PC-3 (cell line): ENCODE measurements at regions not wholly inside any gene's neighbourhood (a gene's known extent, or its start where the extent isn't known, plus 50 kb on each side); places are given as distances from the start of the nearest gene placed in this dataset.

ENCODE experiments used
- ATAC-seq: fragments of 200-7000 bp; cut with Tn5 transposase; 2 replicates; pipeline ENCODE4 v1.9.1; 2020; ENCODE audit warnings: mild to moderate bottlenecking, moderate library complexity
- BruUV-seq: library from RNA; stranded (reverse); fragments of 400-500 nt; replicated peaks from 2 replicates; lab custom pipeline; 2021; lab: Mats Ljungman, UMichigan
- CTCF ChIA-PET: fragments of 300-600 bp; sonication (Branson Sonifier 250); formaldehyde crosslinking; loops from one replicate; lab custom pipeline; 2022; ENCODE audit warnings: antibody characterized with exemption; lab: Charles Lee
- POLR2A ChIA-PET: fragments of 300-600 bp; sonication (Branson Sonifier 250); formaldehyde crosslinking; loops from one replicate; lab custom pipeline; 2022; ENCODE audit warnings: antibody characterized with exemption; ENCODE audit not compliant: unreplicated experiment; lab: Charles Lee
- DNase-seq: peaks from one replicate; pipeline ENCODE4 v3.0.0-alpha.2; 2015
- H2AFZ ChIP-seq: fragments of 300-600 bp; sonication (generic); 2 replicates; pipeline ENCODE4 v1.6.0; 2016; ENCODE audit warnings: antibody characterized with exemption, low read length
- H3F3A ChIP-seq: fragments of 300-600 bp; sonication (generic); one replicate; pipeline ENCODE4 v1.6.0; 2017; ENCODE audit warnings: antibody characterized with exemption, low read length, control low read depth, mild to moderate bottlenecking; ENCODE audit not compliant: unreplicated experiment
- H3K27ac ChIP-seq: fragments of 300-600 bp; sonication (generic); 2 replicates; pipeline ENCODE4 v1.5.1; 2016; ENCODE audit warnings: mild to moderate bottlenecking, low read length
- H3K27me3 ChIP-seq: fragments of 300-600 bp; sonication (generic); 2 replicates; pipeline ENCODE4 v1.6.1; 2016; ENCODE audit warnings: low read length, mixed read lengths
- H3K36me3 ChIP-seq: fragments of 300-600 bp; sonication (generic); 2 replicates; pipeline ENCODE4 v1.6.1; 2016; ENCODE audit warnings: low read depth, mixed run types, low read length, mixed read lengths
- H3K4me1 ChIP-seq: fragments of 300-600 bp; sonication (generic); 2 replicates; pipeline ENCODE4 v1.5.1; 2016; ENCODE audit warnings: low read length; ENCODE audit not compliant: insufficient read depth
- H3K4me2 ChIP-seq: fragments of 300-600 bp; sonication (generic); 2 replicates; pipeline ENCODE4 v1.6.0; 2016; ENCODE audit warnings: low read length
- H3K4me3 ChIP-seq: fragments of 300-600 bp; sonication (generic); 2 replicates; pipeline ENCODE4 v1.5.1; 2016; ENCODE audit warnings: mild to moderate bottlenecking, low read length, mixed read lengths
- H3K79me2 ChIP-seq: fragments of 300-600 bp; sonication (generic); 2 replicates; pipeline ENCODE4 v1.6.1; 2017; ENCODE audit warnings: low read length, mixed read lengths
- H3K9ac ChIP-seq: fragments of 300-600 bp; sonication (generic); 2 replicates; pipeline ENCODE4 v1.6.0; 2016; ENCODE audit warnings: mild to moderate bottlenecking, low read length
- H3K9me2 ChIP-seq: fragments of 300-600 bp; sonication (generic); replicated peaks from 2 replicates; pipeline ENCODE4 v1.6.1; 2016; ENCODE audit warnings: mixed run types, low read length, mixed read lengths
- H3K9me3 ChIP-seq: fragments of 300-600 bp; sonication (generic); 2 replicates; pipeline ENCODE4 v1.6.1; 2016; ENCODE audit warnings: low read length, mixed read lengths
- H4K20me1 ChIP-seq: fragments of 300-600 bp; sonication (generic); 2 replicates; pipeline ENCODE4 v1.6.1; 2016; ENCODE audit warnings: low read length, mixed read lengths
- EZH2 ChIP-seq: fragments of 300-600 bp; sonication (generic); IDR thresholded peaks from one replicate; pipeline ENCODE4 v1.6.1; 2017; ENCODE audit warnings: antibody characterized with exemption, mild to moderate bottlenecking, low read length; ENCODE audit not compliant: unreplicated experiment
- EZH2phosphoT487 ChIP-seq: fragments of 300-600 bp; sonication (generic); IDR thresholded peaks from 2 replicates; pipeline ENCODE4 v1.6.1; 2018; ENCODE audit warnings: mild to moderate bottlenecking, antibody characterized with exemption, low read length, borderline replicate concordance
- intact Hi-C: fragments of 100-400 bp; cut with micrococcal nuclease; formaldehyde crosslinking; loops from 2 replicates; pipeline ENCODE4 v1.9.0; 2023
- TF ChIP-seq, protein P1 (sequence below): fragments of 300-600 bp; sonication (generic); conservative IDR thresholded peaks from 2 replicates; pipeline ENCODE4 v1.5.1; 2017; ENCODE audit warnings: antibody characterized with exemption, low read depth, mild to moderate bottlenecking, low read length

DNA sequence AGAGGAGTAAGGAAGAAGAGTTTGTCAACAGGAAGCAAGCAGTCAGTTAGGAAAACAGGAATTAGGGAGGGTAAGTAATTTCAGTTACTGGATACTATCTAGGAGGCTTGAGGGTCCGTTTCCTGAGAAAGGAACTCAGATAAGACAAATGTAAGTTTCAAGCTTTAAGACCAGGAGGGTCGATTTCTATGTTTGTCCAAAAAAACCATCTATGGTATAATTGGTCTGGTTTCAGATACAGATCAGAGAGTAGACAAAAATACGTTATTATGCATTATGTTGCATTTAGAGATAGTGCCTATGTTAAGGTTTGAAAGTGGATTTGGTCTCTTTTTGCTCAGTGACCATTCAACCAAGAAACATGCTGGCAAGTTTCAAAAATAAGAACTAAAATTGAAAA lies 789.6 kb upstream of the PCDH20 start:
- Histone ChIP-seq H3F3A (no peaks in the 10 kb centered on the region), H3K4me1 (no peaks in the 10 kb centered on the region), H3K36me3 (no peaks in the 10 kb centered on the region), H4K20me1 (no peaks in the 10 kb centered on the region), H3K9ac (no peak overlapping the region), H2AFZ (no peak overlapping the region), H3K79me2 (no peaks in the 10 kb centered on the region), H3K9me3 (no peaks in the 10 kb centered on the region), H3K27ac (no peak overlapping the region), H3K4me2 (no peak overlapping the region), H3K27me3 (no peaks in the 10 kb centered on the region), H3K4me3 (no peak overlapping the region), H3K9me2 (no peaks in the 10 kb centered on the region)
- intact Hi-C loops: no loop called here
- CTCF ChIA-PET: no interaction called here
- DNase-seq: no peak
- POLR2A ChIA-PET: no interaction called here
- BruUV-seq: no TSS peak
- TF ChIP-seq EZH2 (no peak), EZH2phosphoT487 (no peak)
- TF ChIP-seq, protein P1, sequence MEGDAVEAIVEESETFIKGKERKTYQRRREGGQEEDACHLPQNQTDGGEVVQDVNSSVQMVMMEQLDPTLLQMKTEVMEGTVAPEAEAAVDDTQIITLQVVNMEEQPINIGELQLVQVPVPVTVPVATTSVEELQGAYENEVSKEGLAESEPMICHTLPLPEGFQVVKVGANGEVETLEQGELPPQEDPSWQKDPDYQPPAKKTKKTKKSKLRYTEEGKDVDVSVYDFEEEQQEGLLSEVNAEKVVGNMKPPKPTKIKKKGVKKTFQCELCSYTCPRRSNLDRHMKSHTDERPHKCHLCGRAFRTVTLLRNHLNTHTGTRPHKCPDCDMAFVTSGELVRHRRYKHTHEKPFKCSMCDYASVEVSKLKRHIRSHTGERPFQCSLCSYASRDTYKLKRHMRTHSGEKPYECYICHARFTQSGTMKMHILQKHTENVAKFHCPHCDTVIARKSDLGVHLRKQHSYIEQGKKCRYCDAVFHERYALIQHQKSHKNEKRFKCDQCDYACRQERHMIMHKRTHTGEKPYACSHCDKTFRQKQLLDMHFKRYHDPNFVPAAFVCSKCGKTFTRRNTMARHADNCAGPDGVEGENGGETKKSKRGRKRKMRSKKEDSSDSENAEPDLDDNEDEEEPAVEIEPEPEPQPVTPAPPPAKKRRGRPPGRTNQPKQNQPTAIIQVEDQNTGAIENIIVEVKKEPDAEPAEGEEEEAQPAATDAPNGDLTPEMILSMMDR: no peak
- ATAC-seq: no peak

DNA sequence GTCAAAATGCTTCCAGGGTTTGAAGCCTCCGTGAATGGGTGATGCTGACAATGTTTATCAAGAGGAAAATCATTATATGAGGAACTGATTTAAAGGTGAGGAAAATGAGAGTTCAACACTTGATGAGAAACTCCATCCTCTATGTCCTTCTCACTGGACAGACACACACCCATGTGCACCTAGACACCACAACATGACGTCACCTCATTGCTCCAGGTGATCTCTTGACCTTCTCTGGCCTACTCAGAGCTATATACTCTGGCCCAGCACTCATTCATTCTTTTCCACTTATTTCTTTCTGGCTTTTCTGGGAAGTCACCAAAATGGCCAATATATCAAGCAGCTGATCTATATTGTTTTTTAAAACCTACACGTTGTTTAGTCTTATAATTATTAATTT lies 778.7 kb upstream of the PCDH20 start:
- Histone ChIP-seq H2AFZ (no peak overlapping the region), H3K9me3 (no peaks in the 10 kb centered on the region), H3K27ac (no peak overlapping the region), H3F3A (no peaks in the 10 kb centered on the region), H3K4me1 (no peaks in the 10 kb centered on the region), H3K9ac (no peak overlapping the region), H3K4me2 (no peak overlapping the region), H4K20me1 (no peaks in the 10 kb centered on the region), H3K9me2 (no peaks in the 10 kb centered on the region), H3K79me2 (no peaks in the 10 kb centered on the region), H3K27me3 (no peaks in the 10 kb centered on the region), H3K36me3 (no peaks in the 10 kb centered on the region), H3K4me3 (no peak overlapping the region)
- intact Hi-C loops: no loop called here
- ATAC-seq (no peak), DNase-seq (no peak)
- ChIA-PET CTCF (no interaction called here), POLR2A (no interaction called here)
- TF ChIP-seq EZH2phosphoT487: no peak
- TF ChIP-seq, protein P1: no peak
- no peak for TF ChIP-seq EZH2
- no TSS peak for BruUV-seq

DNA sequence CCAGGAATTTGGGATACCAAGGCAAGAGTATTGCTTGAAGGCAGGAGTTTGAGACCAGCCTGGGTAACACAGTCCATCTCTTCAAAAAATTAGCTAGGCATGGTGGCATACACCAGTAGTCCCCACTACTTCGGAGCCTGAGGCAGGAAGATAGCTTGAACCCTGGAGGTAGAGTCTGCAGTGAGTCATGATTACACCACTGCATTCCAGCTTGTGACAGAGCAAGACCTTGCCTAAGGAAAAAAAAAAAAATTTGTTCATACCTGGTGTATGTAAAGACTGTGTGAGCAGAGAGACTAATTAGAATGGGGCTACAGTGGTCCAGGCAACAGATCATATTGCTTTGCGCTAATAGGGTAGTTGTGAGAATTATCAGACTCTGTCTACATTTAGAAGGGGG lies 778.3 kb upstream of the PCDH20 start:
- no peaks in the 10 kb centered on the region for H3K79me2 ChIP-seq
- POLR2A ChIA-PET: no interaction called here
- H4K20me1 ChIP-seq: no peaks in the 10 kb centered on the region
- no peaks in the 10 kb centered on the region for H3K9me3 ChIP-seq
- H3K9ac ChIP-seq: no peak overlapping the region
- no peak overlapping the region for H2AFZ ChIP-seq
- peak; percentile 6 for DNase-seq
- TF ChIP-seq EZH2 (no peak), EZH2phosphoT487 (no peak)
- TF ChIP-seq, protein P1: no peak
- no peaks in the 10 kb centered on the region for H3K4me1 ChIP-seq
- no peaks in the 10 kb centered on the region for H3F3A ChIP-seq
- no peak; the same call in 1 of the 2 replicates for ATAC-seq
- CTCF ChIA-PET: no interaction called here
- no TSS peak for BruUV-seq
- H3K27ac ChIP-seq: no peak overlapping the region
- intact Hi-C loops: no loop called here
- H3K9me2 ChIP-seq: no peaks in the 10 kb centered on the region
- no peak overlapping the region for H3K4me3 ChIP-seq
- H3K4me2 ChIP-seq: no peak overlapping the region
- no peaks in the 10 kb centered on the region for H3K36me3 ChIP-seq
- no peaks in the 10 kb centered on the region for H3K27me3 ChIP-seq
